GM12878 (cell line): ENCODE measurements at regions not wholly inside any gene's neighbourhood (a gene's known extent, or its start where the extent isn't known, plus 50 kb on each side); places are given as distances from the start of the nearest gene placed in this dataset.

Source experiments
- JUNB ChIP-seq: IDR thresholded peaks from 2 replicates; pipeline ENCODE4 v1.6.1; 2016; ENCODE audit warnings: antibody characterized with exemption, mild to moderate bottlenecking
- TF ChIP-seq, protein P1 (sequence below), 3 experiments: IDR thresholded peaks in 2 of 3; conservative IDR thresholded peaks in 1 of 3; 2 replicates each; pipeline ENCODE4 v1.5.1; 2011; ENCODE audit warnings: low read depth in 3 of 3, low read length in 3 of 3, mild to moderate bottlenecking in 3 of 3, control low read depth in 2 of 3, moderate library complexity in 2 of 3, inconsistent platforms in 1 of 3, mixed read lengths in 1 of 3; ENCODE audit not compliant: control insufficient read depth in 2 of 3, insufficient read depth in 1 of 3; ENCODE audit errors: extremely low read depth in 1 of 3

DNA sequence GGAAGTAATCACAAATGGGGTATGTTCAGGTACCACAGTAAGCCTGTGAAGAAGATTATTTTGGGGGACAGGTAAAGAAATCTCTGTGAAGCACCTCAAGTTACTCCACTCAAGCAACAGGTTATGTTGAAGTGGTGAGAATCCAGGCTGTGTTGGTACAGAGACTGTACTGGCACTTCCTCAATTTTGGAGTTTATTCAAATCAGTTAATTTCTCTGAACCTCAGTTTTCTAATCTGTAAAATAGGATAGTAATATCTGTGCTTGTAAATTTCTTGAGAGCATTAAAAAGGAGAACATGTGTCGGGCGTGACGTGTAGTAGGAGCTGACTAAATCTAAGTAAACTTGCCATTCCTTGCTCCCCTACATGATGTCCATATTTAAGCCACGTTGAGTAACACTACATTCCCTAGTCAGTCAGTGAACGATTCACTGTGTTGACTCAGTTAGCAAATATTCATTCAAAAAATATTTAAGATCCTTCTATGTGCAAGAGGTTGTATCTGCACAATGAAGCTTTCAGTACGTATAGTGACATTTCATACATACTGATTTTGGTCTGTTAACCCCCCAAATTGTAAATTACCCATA, 504.2 kb downstream of the ZEB2 start:
- TF ChIP-seq JUNB: no peak
- TF ChIP-seq, protein P1, sequence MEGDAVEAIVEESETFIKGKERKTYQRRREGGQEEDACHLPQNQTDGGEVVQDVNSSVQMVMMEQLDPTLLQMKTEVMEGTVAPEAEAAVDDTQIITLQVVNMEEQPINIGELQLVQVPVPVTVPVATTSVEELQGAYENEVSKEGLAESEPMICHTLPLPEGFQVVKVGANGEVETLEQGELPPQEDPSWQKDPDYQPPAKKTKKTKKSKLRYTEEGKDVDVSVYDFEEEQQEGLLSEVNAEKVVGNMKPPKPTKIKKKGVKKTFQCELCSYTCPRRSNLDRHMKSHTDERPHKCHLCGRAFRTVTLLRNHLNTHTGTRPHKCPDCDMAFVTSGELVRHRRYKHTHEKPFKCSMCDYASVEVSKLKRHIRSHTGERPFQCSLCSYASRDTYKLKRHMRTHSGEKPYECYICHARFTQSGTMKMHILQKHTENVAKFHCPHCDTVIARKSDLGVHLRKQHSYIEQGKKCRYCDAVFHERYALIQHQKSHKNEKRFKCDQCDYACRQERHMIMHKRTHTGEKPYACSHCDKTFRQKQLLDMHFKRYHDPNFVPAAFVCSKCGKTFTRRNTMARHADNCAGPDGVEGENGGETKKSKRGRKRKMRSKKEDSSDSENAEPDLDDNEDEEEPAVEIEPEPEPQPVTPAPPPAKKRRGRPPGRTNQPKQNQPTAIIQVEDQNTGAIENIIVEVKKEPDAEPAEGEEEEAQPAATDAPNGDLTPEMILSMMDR (IDR thresholded peaks at IDR 0.05 in 2 of 3, conservative IDR thresholded peaks at IDR 0.05 in 1 of 3; ENCODE audit: control insufficient read depth in 2 of 3, extremely low read depth in 1 of 3, insufficient read depth in 1 of 3, low read depth in 3 of 3, low read length in 3 of 3): no peak
